ENCODE measurements at regions not wholly inside any gene's neighbourhood (a gene's known extent, or its start where the extent isn't known, plus 50 kb on each side); places are given as distances from the start of the nearest gene placed in this dataset.

DNA sequence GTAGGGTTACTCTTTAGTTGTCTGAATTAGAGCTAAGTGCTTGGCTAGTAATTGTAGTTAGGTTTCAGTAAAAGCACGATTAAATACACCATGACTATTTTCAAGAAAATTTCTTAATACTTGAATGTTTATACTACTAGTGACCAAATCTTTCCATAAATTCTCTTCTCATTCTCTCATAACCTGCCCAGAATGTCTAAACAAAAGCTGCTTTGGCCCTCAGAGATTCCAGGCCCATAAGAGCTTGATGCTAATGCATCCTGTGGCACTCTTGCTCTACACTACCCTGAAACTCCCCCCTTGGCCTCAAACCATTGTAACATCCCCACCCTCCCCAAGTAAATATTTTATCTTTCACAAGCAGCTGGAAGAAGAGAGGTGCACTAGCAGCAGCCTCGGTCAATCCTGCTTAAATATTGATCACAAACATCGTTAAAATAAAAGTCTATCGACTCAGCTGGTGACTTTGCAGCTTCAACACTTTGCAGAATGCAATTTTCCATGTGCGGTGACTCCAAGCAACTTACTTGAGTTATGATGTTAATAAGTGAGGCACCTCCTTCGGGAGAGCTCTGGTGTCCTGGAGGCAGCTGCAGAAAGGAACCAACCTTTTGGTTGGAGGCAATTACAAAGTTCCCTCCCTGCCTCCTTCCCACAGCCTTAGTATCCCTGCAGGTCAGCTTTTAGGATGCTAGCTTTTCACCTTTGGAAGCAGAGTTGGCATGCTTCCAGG lies 315.6 kb upstream of the PLXNA2 start:
- Mint-ChIP-seq H3K27ac (no peak overlapping the region), H3K4me3 (no peak overlapping the region)

DNA sequence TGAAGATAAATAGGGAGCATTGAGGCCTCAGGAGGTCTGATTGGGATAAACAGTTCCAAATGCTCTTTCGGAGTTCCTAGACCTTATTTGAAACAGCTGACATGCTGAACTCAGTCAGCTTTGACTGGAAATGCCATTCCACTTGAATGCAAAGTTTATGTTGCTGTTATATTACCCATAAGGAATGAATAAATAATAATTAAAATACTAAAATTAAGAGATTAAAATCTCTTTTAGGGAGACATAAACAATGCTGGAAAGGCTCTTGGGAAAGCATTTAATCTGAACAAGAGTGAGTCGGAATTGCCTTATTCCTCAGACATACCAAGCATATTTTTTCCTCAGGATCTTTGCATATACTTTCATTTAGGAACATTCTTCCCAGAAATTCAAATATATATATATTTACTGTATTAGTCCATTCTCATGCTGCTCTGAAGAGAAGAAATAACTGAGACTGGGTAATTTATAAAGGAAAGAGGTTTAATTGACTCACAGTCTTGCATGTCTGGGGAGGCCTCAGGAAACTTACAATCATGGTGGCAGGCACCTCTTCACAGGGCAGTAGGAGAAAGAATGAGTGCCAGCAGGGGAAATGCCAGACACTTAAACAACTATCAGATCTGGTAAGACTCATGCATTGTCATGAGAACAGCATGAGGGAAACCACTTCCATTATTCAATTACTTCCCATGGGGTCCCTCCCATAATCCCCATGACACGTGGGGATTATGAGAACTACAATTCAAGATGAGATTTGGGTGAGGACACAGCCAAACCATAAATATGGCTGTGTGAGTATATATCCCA lies 318.2 kb upstream of the PLXNA2 start:
- H3K4me3 Mint-ChIP-seq, result no peak overlapping the region
- no peaks in the 10 kb centered on the region for H3K36me3 Mint-ChIP-seq (ENCODE audit: low read depth)
- H3K4me1 Mint-ChIP-seq (ENCODE audit: low read depth), result no peaks in the 10 kb centered on the region
- H3K27ac Mint-ChIP-seq, result no peak overlapping the region
- H3K27me3 Mint-ChIP-seq (ENCODE audit: low read depth), result peaks cover 2% of the 10 kb centered on the region
- no peaks in the 10 kb centered on the region for H3K9me3 Mint-ChIP-seq

More for the DNA sequence above, 315.6 kb upstream of the PLXNA2 start:
- H3K27me3 Mint-ChIP-seq (ENCODE audit: low read depth), result no peaks in the 10 kb centered on the region
- no peaks in the 10 kb centered on the region for H3K36me3 Mint-ChIP-seq (ENCODE audit: low read depth)
- no peaks in the 10 kb centered on the region for H3K9me3 Mint-ChIP-seq
- no peaks in the 10 kb centered on the region for H3K4me1 Mint-ChIP-seq (ENCODE audit: low read depth)

DNA sequence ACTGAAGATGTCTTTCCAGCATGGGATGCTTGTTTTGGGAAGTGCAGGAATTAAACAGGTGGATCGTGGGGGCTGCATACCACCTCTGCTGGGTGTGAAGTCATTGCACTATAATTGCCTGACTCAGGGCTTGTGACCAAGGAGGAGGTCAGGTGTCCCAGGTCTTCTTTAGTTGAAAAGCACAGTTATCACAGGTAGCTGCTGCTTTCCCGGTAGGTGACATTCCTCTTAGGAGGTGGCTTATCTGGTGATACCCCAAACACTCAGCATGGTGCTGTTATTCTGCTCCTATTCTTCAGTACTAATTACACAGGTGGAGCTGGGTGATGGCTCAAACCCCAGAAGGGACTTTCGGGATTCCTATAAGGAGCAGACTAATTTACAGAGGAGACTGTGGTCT lies 320.3 kb upstream of the PLXNA2 start:
- H3K36me3 Mint-ChIP-seq (ENCODE audit: low read depth), result no peaks in the 10 kb centered on the region
- no peaks in the 10 kb centered on the region for H3K4me1 Mint-ChIP-seq (ENCODE audit: low read depth)
- no peaks in the 10 kb centered on the region for H3K9me3 Mint-ChIP-seq
- H3K27me3 Mint-ChIP-seq (ENCODE audit: low read depth), result peaks cover 2% of the 10 kb centered on the region
- H3K27ac Mint-ChIP-seq, result no peak overlapping the region
- H3K4me3 Mint-ChIP-seq, result no peak overlapping the region

DNA sequence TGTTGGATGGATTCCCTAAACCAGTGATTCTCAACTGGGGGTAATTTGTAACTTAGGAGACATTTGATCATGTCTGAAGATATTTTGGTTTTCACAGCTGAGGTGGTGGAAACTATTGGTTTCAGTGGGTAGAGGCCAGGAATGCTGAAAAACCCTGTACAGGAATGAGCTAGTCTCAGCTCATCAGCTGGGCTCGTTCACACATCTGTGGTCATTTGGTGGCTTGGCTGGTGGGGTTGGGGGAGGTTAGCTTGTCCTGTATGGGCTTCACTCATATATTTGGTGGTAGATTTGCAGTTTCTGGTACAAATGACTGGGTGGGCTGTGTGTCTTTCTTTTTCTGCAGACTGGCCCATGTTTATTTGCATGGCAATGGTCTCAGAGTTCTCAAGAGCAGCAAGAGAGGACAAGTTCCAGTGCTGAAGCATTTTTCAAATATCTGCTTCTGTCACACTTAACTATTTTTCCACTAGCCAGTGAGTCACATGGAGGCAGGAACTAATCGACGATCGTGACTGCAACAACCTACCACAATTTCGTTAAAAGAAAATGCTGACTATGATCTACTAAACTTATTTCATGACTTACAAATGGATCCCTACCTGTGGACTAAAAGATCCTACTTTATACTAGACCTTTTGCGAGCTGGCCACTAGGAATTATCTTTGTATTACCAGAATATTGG lies 321.7 kb upstream of the PLXNA2 start:
- Mint-ChIP-seq H3K27me3 (ENCODE audit: low read depth) (peaks cover 2% of the 10 kb centered on the region), H3K4me3 (no peak overlapping the region), H3K4me1 (ENCODE audit: low read depth) (no peaks in the 10 kb centered on the region), H3K27ac (no peak overlapping the region), H3K9me3 (no peaks in the 10 kb centered on the region), H3K36me3 (ENCODE audit: low read depth) (no peaks in the 10 kb centered on the region)

DNA sequence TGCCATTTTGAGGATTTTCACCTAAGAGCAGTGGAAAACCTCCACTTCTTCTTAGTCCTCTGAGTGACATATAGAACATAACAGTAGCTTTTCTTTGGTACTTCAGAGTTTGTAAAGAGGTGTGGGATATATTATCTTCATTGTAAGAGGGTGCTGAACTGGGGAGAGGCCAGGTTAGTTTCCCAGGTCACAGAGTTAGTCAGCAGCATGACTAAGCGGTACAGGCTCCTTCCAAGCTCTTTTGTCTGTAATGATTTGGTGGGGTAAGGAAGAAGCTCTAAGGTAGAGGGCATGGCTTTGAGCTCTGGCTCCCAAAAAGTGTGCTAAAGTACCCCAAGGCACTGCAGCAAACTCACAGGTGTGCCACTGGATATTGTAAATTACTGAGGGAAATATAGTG lies 325.0 kb upstream of the PLXNA2 start:
- no peak overlapping the region for H3K27ac Mint-ChIP-seq
- no peaks in the 10 kb centered on the region for H3K4me1 Mint-ChIP-seq (ENCODE audit: low read depth)
- no peaks in the 10 kb centered on the region for H3K36me3 Mint-ChIP-seq (ENCODE audit: low read depth)
- H3K4me3 Mint-ChIP-seq, result no peak overlapping the region
- no peaks in the 10 kb centered on the region for H3K9me3 Mint-ChIP-seq
- H3K27me3 Mint-ChIP-seq (ENCODE audit: low read depth), result peaks cover 2% of the 10 kb centered on the region

DNA sequence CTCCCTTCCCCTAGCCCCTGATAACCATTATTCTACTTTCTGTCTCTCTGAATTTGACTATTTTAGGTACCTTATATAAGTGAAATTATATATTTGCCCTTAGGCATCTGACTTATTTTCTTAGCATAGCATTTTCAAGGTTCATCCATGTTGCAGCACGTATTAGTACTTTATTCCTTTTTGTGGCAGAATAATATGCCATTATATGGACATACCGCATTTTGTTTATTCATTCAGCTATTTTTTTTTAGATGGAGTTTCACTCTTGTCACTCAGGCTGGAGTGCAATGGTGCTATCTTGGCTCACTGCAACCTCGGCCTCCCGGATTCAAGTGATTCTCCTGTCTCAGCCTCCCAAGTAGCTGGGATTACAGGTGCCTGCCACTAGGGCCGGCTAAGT lies 326.2 kb upstream of the PLXNA2 start:
- Mint-ChIP-seq H3K4me1 (ENCODE audit: low read depth) (no peaks in the 10 kb centered on the region), H3K9me3 (no peaks in the 10 kb centered on the region), H3K27me3 (ENCODE audit: low read depth) (no peaks in the 10 kb centered on the region), H3K4me3 (no peak overlapping the region), H3K27ac (no peak overlapping the region), H3K36me3 (ENCODE audit: low read depth) (no peaks in the 10 kb centered on the region)

- Mint-ChIP-seq H3K9me3 (no peaks in the 10 kb centered on the region), H3K27ac (no peak overlapping the region), H3K4me3 (no peak overlapping the region), H3K36me3 (ENCODE audit: low read depth) (no peaks in the 10 kb centered on the region), H3K4me1 (ENCODE audit: low read depth) (no peaks in the 10 kb centered on the region), H3K27me3 (ENCODE audit: low read depth) (no peaks in the 10 kb centered on the region)
Measured at GRCh38 chr1:208576425-208576824, 332.2 kb upstream of the PLXNA2 start.

DNA sequence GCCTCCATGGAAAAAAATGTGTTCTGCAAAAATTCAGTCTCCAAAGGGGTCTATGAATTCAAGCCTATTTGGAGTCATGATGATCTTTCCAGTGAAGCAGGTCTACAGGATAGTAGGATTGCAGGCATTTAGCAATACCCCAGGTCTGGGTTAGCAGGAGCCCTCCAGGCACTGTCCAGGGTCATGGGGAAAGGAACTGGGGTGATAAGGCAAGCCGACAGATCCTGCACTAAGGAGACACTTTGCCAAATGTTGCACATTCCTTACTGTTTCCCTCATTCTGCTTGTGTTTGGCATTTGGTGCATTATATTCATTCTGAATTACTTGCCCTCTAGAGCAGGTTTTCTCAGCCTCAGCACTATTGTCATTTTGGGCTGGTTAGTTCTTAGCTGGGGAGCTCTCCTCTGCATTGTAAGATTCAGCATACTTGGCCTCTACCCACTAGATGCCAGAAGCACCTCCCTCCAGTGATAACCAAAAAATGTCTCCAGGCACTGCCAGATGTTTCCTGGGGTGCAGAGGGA lies 333.3 kb upstream of the PLXNA2 start:
- Mint-ChIP-seq H3K4me3 (no peak overlapping the region), H3K27ac (no peak overlapping the region), H3K4me1 (ENCODE audit: low read depth) (no peaks in the 10 kb centered on the region), H3K36me3 (ENCODE audit: low read depth) (no peaks in the 10 kb centered on the region), H3K9me3 (no peaks in the 10 kb centered on the region), H3K27me3 (ENCODE audit: low read depth) (no peaks in the 10 kb centered on the region)

- H3K4me3 Mint-ChIP-seq, result no peak overlapping the region
- H3K27me3 Mint-ChIP-seq (ENCODE audit: low read depth), result no peaks in the 10 kb centered on the region
- H3K9me3 Mint-ChIP-seq, result no peaks in the 10 kb centered on the region
- no peaks in the 10 kb centered on the region for H3K36me3 Mint-ChIP-seq (ENCODE audit: low read depth)
- H3K27ac Mint-ChIP-seq, result no peak overlapping the region
- no peaks in the 10 kb centered on the region for H3K4me1 Mint-ChIP-seq (ENCODE audit: low read depth)
Measured at GRCh38 chr1:208581209-208581608, 337.0 kb upstream of the PLXNA2 start.

DNA sequence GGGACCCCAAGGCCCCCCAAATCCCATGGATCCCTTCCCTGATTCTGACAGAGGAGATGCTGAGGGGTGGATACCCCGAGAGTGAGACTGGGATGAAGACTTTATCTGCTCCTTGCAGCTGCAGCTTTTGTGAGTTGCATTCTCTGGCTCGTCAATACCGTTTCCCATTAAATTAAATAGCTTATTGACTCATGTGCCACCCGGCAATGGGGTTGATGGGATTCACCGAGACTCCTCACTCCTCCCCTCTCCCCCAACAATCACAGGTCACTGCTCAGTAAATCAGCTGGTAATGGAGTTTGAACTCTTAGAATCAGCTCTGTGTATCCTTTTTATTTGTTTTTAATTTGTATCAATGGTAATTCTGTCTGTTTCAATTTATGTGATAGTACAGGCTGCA lies 337.5 kb upstream of the PLXNA2 start:
- Mint-ChIP-seq H3K9me3 (no peaks in the 10 kb centered on the region), H3K4me1 (ENCODE audit: low read depth) (no peaks in the 10 kb centered on the region), H3K27ac (no peak overlapping the region), H3K4me3 (no peak overlapping the region), H3K36me3 (ENCODE audit: low read depth) (no peaks in the 10 kb centered on the region), H3K27me3 (ENCODE audit: low read depth) (no peaks in the 10 kb centered on the region)

- peaks cover 2% of the 10 kb centered on the region for H3K27me3 Mint-ChIP-seq (ENCODE audit: low read depth)
- H3K36me3 Mint-ChIP-seq (ENCODE audit: low read depth), result no peaks in the 10 kb centered on the region
- H3K4me1 Mint-ChIP-seq (ENCODE audit: low read depth), result no peaks in the 10 kb centered on the region
- H3K9me3 Mint-ChIP-seq, result no peaks in the 10 kb centered on the region
- no peak overlapping the region for H3K27ac Mint-ChIP-seq
- H3K4me3 Mint-ChIP-seq, result no peak overlapping the region
Measured at GRCh38 chr1:208584167-208584755, 340.1 kb upstream of the PLXNA2 start.

GRCh38 chr1:208587110-208587509 lies 342.9 kb upstream of the PLXNA2 start:
- Mint-ChIP-seq H3K4me3 (no peak overlapping the region), H3K9me3 (no peaks in the 10 kb centered on the region), H3K36me3 (ENCODE audit: low read depth) (no peaks in the 10 kb centered on the region), H3K27me3 (ENCODE audit: low read depth) (peaks cover 2% of the 10 kb centered on the region), H3K4me1 (ENCODE audit: low read depth) (no peaks in the 10 kb centered on the region), H3K27ac (no peak overlapping the region)

DNA sequence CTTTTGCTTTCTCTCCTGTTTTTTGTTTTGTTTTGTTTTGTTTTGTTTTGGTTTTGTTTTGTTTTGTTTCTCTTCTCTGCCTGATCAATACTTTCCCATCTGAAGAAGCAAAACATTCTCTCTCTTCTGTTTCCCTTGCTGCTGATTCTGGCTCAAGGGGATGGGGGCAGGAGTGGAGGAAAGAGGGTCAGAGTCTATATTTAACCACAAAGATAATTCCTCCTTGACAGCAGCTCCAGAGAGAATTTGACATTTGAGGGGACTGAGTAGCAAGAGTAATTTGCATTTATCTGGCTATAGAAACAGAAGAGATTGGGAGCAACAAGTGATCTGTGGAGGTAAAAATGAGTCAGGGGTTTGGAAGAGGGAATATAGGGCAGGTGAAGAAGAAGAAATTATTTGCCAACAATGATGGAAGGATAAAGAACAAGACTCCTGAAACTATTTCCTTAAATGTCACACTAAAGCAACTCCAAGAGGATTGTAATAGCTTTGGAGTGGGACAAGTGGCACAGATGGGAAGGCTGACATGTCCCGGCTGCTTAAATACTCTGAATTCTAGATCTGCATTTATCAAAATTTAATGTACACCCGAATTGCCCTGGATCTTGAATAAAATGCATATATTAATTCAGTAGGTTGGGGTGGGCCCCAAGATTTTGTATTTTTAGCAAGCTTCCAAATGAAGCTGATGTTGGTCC lies 349.3 kb upstream of the PLXNA2 start:
- Mint-ChIP-seq H3K9me3 (no peaks in the 10 kb centered on the region), H3K4me3 (no peak overlapping the region), H3K27ac (no peak overlapping the region), H3K27me3 (ENCODE audit: low read depth) (peaks cover 1% of the 10 kb centered on the region), H3K36me3 (ENCODE audit: low read depth) (no peaks in the 10 kb centered on the region), H3K4me1 (ENCODE audit: low read depth) (no peaks in the 10 kb centered on the region)

GRCh38 chr1:208595236-208595635 lies 351.1 kb upstream of the PLXNA2 start:
- no peak overlapping the region for H3K4me3 Mint-ChIP-seq
- no peaks in the 10 kb centered on the region for H3K9me3 Mint-ChIP-seq
- no peaks in the 10 kb centered on the region for H3K27me3 Mint-ChIP-seq (ENCODE audit: low read depth)
- no peaks in the 10 kb centered on the region for H3K4me1 Mint-ChIP-seq (ENCODE audit: low read depth)
- H3K27ac Mint-ChIP-seq, result no peak overlapping the region
- H3K36me3 Mint-ChIP-seq (ENCODE audit: low read depth), result no peaks in the 10 kb centered on the region

Data from T-helper 1 cell treated with Interleukin-12 subunit alpha and Interleukin-12 subunit beta and Interleukin-4 antibody, amounts not matched to agents 30 μg/mL and 1 μg/mL, for 36 hours (primary cell).